ENCODE measurements at regions not wholly inside any gene's neighbourhood (a gene's known extent, or its start where the extent isn't known, plus 50 kb on each side); places are given as distances from the start of the nearest gene placed in this dataset.

DNA sequence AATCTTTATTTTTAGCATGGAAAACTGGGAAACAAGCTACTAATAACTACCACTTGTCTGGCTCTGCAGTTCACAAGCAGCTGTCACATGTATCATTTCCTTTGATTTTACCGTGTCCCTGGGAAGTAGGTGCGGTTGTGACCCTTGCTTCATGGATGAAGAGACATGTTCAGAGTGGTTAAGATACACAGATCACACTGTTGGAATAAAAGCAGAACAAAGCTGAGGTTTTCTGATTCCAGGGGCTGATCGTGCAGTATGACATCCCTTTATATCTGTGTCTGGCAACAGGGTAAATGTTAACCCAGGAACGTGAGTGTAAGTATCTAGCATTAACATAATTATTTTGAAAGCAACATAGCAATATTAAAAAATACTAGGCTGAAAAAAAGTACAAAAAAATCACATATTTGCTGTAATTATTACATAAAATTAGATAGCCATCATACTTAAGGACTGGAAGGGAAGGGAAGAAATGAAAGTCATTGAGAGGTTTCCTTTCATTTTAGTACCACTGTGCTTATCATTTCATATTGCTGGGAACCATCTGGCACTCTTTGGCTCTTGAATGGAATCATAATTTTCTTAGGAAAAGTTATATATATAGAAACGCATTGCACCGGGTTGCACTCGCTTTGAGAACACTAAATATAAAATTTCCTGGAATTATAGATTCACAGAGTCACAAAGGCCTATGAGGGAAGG, 62.8 kb upstream of the PAXBP1 start:
- Mint-ChIP-seq H3K4me3 (ENCODE audit: unreplicated experiment) (no peak overlapping the region), H3K4me1 (ENCODE audit: low read depth, unreplicated experiment) (no peaks in the 10 kb centered on the region), H3K36me3 (ENCODE audit: unreplicated experiment) (no peaks in the 10 kb centered on the region), H3K9me3 (ENCODE audit: unreplicated experiment) (no peaks in the 10 kb centered on the region), H3K27me3 (ENCODE audit: unreplicated experiment) (no peaks in the 10 kb centered on the region), H3K27ac (ENCODE audit: unreplicated experiment) (no peak overlapping the region)
- TF ChIP-seq, protein P1, sequence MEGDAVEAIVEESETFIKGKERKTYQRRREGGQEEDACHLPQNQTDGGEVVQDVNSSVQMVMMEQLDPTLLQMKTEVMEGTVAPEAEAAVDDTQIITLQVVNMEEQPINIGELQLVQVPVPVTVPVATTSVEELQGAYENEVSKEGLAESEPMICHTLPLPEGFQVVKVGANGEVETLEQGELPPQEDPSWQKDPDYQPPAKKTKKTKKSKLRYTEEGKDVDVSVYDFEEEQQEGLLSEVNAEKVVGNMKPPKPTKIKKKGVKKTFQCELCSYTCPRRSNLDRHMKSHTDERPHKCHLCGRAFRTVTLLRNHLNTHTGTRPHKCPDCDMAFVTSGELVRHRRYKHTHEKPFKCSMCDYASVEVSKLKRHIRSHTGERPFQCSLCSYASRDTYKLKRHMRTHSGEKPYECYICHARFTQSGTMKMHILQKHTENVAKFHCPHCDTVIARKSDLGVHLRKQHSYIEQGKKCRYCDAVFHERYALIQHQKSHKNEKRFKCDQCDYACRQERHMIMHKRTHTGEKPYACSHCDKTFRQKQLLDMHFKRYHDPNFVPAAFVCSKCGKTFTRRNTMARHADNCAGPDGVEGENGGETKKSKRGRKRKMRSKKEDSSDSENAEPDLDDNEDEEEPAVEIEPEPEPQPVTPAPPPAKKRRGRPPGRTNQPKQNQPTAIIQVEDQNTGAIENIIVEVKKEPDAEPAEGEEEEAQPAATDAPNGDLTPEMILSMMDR (IDR thresholded peaks at IDR 0.05; ENCODE audit: partially characterized antibody, unreplicated experiment), result no peak
- DNase-seq, result no peak

DNA sequence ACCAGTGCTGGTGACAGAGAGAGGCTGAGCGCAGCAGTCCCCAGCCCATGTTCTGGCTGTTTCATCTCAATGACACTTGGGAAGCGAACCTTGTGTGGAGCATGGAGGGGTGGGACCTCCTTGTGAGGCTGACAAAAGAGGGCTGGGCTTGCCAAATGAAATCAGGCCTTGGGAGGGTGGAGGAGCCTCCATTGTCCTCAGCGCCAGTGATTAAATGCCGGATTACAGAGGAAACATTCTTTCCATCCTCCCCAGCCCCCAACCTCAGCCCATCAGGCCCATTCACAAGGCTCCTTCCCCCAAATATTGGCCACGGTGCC, 63.3 kb upstream of the PAXBP1 start:
- H3K4me3 Mint-ChIP-seq (ENCODE audit: unreplicated experiment), result no peak overlapping the region
- H3K9me3 Mint-ChIP-seq (ENCODE audit: unreplicated experiment), result no peaks in the 10 kb centered on the region
- H3K36me3 Mint-ChIP-seq (ENCODE audit: unreplicated experiment), result no peaks in the 10 kb centered on the region
- no peaks in the 10 kb centered on the region for H3K27me3 Mint-ChIP-seq (ENCODE audit: unreplicated experiment)
- no peaks in the 10 kb centered on the region for H3K4me1 Mint-ChIP-seq (ENCODE audit: low read depth, unreplicated experiment)
- TF ChIP-seq, protein P1 (IDR thresholded peaks at IDR 0.05; ENCODE audit: partially characterized antibody, unreplicated experiment), result no peak
- DNase-seq, result no peak
- no peak overlapping the region for H3K27ac Mint-ChIP-seq (ENCODE audit: unreplicated experiment)

DNA sequence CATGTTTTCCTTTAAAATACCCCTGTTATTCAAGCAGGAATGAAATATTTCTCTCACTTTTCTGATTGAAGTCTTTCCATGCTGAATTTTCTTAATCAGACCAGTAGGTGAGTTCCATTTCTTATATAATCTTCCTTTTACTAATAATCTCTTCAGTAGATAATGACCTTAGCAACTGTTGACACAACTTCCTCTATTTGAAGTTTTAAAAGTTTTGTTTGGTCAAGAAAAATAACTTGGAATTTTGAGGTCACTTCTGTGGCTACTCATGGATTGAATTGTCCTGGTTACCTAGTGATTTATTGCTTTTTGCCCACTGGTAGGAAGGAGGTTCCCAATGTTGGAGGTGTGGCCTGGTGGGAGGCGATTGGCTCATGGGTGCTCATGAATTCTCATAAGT, 70.6 kb upstream of the PAXBP1 start:
- Mint-ChIP-seq H3K27me3 (ENCODE audit: unreplicated experiment) (no peaks in the 10 kb centered on the region), H3K36me3 (ENCODE audit: unreplicated experiment) (no peaks in the 10 kb centered on the region), H3K27ac (ENCODE audit: unreplicated experiment) (no peak overlapping the region), H3K4me1 (ENCODE audit: low read depth, unreplicated experiment) (peaks cover 2% of the 10 kb centered on the region), H3K4me3 (ENCODE audit: unreplicated experiment) (no peak overlapping the region), H3K9me3 (ENCODE audit: unreplicated experiment) (no peaks in the 10 kb centered on the region)
- TF ChIP-seq, protein P1 (IDR thresholded peaks at IDR 0.05; ENCODE audit: partially characterized antibody, unreplicated experiment), result no peak
- DNase-seq, result no peak

DNA sequence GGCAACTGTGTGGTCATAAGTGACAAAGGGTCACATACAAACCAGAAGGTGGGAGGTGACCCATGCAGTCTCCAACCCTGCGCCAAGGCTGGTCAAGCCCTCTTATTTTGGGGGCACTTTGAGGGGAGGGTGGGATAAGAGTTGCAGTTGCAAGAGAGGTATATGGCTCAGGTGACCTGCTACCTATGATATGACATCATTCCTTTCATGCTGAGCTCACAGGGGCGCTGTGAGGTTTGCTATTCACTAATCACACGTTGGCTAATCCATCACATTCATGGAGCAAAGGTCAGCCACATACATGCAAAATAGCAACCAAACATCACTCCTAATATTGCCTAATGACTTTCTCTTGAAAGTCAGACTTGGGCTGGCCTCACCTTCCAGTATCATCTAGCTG, 72.0 kb upstream of the PAXBP1 start:
- H3K36me3 Mint-ChIP-seq (ENCODE audit: unreplicated experiment), result no peaks in the 10 kb centered on the region
- no peaks in the 10 kb centered on the region for H3K27me3 Mint-ChIP-seq (ENCODE audit: unreplicated experiment)
- H3K4me1 Mint-ChIP-seq (ENCODE audit: low read depth, unreplicated experiment), result peaks cover 2% of the 10 kb centered on the region
- TF ChIP-seq, protein P1 (IDR thresholded peaks at IDR 0.05; ENCODE audit: partially characterized antibody, unreplicated experiment), result no peak
- H3K4me3 Mint-ChIP-seq (ENCODE audit: unreplicated experiment), result no peak overlapping the region
- H3K9me3 Mint-ChIP-seq (ENCODE audit: unreplicated experiment), result no peaks in the 10 kb centered on the region
- H3K27ac Mint-ChIP-seq (ENCODE audit: unreplicated experiment), result no peak overlapping the region
- DNase-seq, result no peak

DNA sequence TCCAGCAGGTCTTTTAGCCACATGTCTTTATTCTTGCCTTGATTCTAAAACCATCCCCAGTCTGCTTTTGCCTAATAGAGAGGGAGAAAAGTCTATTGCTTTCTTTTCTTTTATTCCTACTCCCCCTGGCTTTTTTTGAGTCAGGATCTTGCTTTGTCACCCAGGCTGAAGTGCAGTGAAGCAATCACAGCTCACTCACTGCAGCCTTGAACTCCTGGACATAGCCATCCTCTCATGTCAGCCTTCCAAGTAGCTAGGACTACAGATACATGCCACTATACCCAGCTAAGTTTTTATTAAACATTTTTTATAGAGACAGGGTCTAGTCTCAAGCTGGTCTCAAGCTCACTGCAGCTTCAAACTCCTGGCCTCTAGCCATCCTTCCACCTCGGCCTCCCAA, 72.5 kb upstream of the PAXBP1 start:
- TF ChIP-seq, protein P1 (IDR thresholded peaks at IDR 0.05; ENCODE audit: partially characterized antibody, unreplicated experiment), result no peak
- H3K4me1 Mint-ChIP-seq (ENCODE audit: low read depth, unreplicated experiment), result peaks cover 2% of the 10 kb centered on the region
- no peak overlapping the region for H3K4me3 Mint-ChIP-seq (ENCODE audit: unreplicated experiment)
- H3K9me3 Mint-ChIP-seq (ENCODE audit: unreplicated experiment), result no peaks in the 10 kb centered on the region
- H3K27ac Mint-ChIP-seq (ENCODE audit: unreplicated experiment), result no peak overlapping the region
- H3K36me3 Mint-ChIP-seq (ENCODE audit: unreplicated experiment), result no peaks in the 10 kb centered on the region
- H3K27me3 Mint-ChIP-seq (ENCODE audit: unreplicated experiment), result no peaks in the 10 kb centered on the region
- no peak for DNase-seq
